ENCODE measurements at regions not wholly inside any gene's neighbourhood (a gene's known extent, or its start where the extent isn't known, plus 50 kb on each side); places are given as distances from the start of the nearest gene placed in this dataset.

- no peak for ATAC-seq
- WGBS, 4 donors, result 69 to 74% (median 73%) methylated on average over 3 of the region's 3 CpGs
Observed at GRCh38 chr21:18603980-18604379, 200.4 kb upstream of the TMPRSS15 start.

GRCh38 chr21:18608226-18608625, 204.6 kb upstream of the TMPRSS15 start:
- no peaks in the 10 kb centered on the region for H3K27me3 ChIP-seq
- 56 to 83% (median 65%) methylated on average over 1 of the region's 1 CpG for WGBS, 4 donors
- no peaks in the 10 kb centered on the region for H3K9me3 ChIP-seq
- ATAC-seq, result no peak
- TF ChIP-seq CTCF (IDR thresholded peaks at IDR 0.05) (no peak), POLR2A (IDR thresholded peaks at IDR 0.05) (no peak)
- intact Hi-C loops (cut with DNase I), result no loop called here
- no peak for DNase-seq
- no peaks in the 10 kb centered on the region for H3K4me1 ChIP-seq
- H3K36me3 ChIP-seq, result no peaks in the 10 kb centered on the region
- H3K4me3 ChIP-seq, result no peak overlapping the region
- H3K27ac ChIP-seq, result no peak overlapping the region

More at GRCh38 chr21:18603980-18604379, 200.4 kb upstream of the TMPRSS15 start:
- TF ChIP-seq POLR2A (IDR thresholded peaks at IDR 0.05) (no peak), CTCF (IDR thresholded peaks at IDR 0.05) (no peak)
- Histone ChIP-seq H3K27me3 (no peaks in the 10 kb centered on the region), H3K36me3 (no peaks in the 10 kb centered on the region), H3K4me3 (no peak overlapping the region), H3K4me1 (no peaks in the 10 kb centered on the region), H3K9me3 (no peaks in the 10 kb centered on the region), H3K27ac (no peak overlapping the region)
- no peak for DNase-seq
- intact Hi-C loops (cut with DNase I), result no loop called here

DNA sequence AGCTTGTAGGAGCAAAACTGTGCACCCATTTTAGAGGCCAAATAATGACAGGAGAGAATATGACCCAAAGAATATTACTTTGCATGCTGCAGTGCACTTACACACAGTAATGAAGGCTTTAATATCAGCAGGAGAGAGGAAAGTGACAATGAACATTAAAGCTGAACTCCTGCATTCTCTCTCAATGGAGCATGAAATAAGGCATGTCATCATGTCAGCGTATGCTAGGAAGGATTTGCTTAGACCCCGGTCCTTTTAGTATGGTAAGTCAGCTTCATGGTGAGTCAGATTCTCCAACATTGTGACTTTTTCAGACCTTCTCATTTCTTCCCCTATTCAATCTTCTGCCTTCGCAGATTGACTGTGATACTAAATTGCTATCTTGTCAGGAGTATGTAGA, 210.7 kb upstream of the TMPRSS15 start:
- no peaks in the 10 kb centered on the region for H3K36me3 ChIP-seq
- ATAC-seq (no peak), DNase-seq (no peak)
- WGBS, 4 donors, result 82 to 86% (median 84%) methylated on average over 3 of the region's 3 CpGs
- no peaks in the 10 kb centered on the region for H3K4me1 ChIP-seq
- H3K4me3 ChIP-seq, result no peak overlapping the region
- TF ChIP-seq POLR2A (IDR thresholded peaks at IDR 0.05), result no peak
- no peak for TF ChIP-seq CTCF (IDR thresholded peaks at IDR 0.05)
- H3K27ac ChIP-seq, result no peak overlapping the region
- H3K9me3 ChIP-seq, result no peaks in the 10 kb centered on the region
- no peaks in the 10 kb centered on the region for H3K27me3 ChIP-seq
- intact Hi-C loops (cut with DNase I), result no loop called here

- H3K9me3 ChIP-seq, result no peaks in the 10 kb centered on the region
- intact Hi-C loops (cut with DNase I), result no loop called here
- H3K36me3 ChIP-seq, result no peaks in the 10 kb centered on the region
- 78 to 79% (median 79%) methylated on average over 3 of the region's 3 CpGs for WGBS, 4 donors
- TF ChIP-seq POLR2A (IDR thresholded peaks at IDR 0.05), result no peak
- TF ChIP-seq CTCF (IDR thresholded peaks at IDR 0.05), result no peak
- H3K27ac ChIP-seq, result no peak overlapping the region
- ATAC-seq (no peak), DNase-seq (no peak)
- H3K4me1 ChIP-seq, result no peaks in the 10 kb centered on the region
- no peak overlapping the region for H3K4me3 ChIP-seq
- H3K27me3 ChIP-seq, result no peaks in the 10 kb centered on the region
Observed at GRCh38 chr21:18617291-18617690, 213.7 kb upstream of the TMPRSS15 start.

Data from heart left ventricle (tissue), 16 donors.